Prostate gland (tissue), 2 donors: ENCODE measurements at regions not wholly inside any gene's neighbourhood (a gene's known extent, or its start where the extent isn't known, plus 50 kb on each side); places are given as distances from the start of the nearest gene placed in this dataset.

Source experiments
- DNase-seq: peaks from one replicate; pipeline ENCODE4 v3.0.0-alpha.2; 2019; ENCODE audit warnings: low spot score
- H3K27ac ChIP-seq, 2 donors: fragments of 200-600 bp; sonication (generic); 2 replicates each; pipeline ENCODE4 v1.5.1; 2017 to 2019
- H3K27me3 ChIP-seq: fragments of 200-600 bp; sonication (generic); replicated peaks from 2 replicates; pipeline ENCODE4 v1.5.1; 2019; ENCODE audit not compliant: insufficient read depth
- H3K36me3 ChIP-seq, 2 donors: fragments of 200-600 bp; sonication (generic); 1 replicate in 1 of 2; 2 replicates in 1 of 2; pipeline versions ENCODE4 v1.5.1 to v1.8.1; 2017 to 2019
- H3K4me1 ChIP-seq: fragments of 200-600 bp; sonication (generic); replicated peaks from 2 replicates; pipeline ENCODE4 v1.5.1; 2019
- H3K4me3 ChIP-seq, 2 donors: fragments of 200-600 bp; sonication (generic); 2 replicates each; pipeline ENCODE4 v1.5.1; 2017 to 2019
- H3K9me3 ChIP-seq: fragments of 200-600 bp; sonication (generic); 2 replicates; pipeline ENCODE4 v1.5.1; 2017
- POLR2A ChIP-seq: fragments of 450-650 bp; IDR thresholded peaks from one replicate; pipeline ENCODE4 v1.6.1; 2016; ENCODE audit warnings: antibody characterized with exemption, mild to moderate bottlenecking
- POLR2AphosphoS5 ChIP-seq: sonication (generic); formaldehyde crosslinking; IDR thresholded peaks from one replicate; pipeline ENCODE4 v1.6.1; 2017; ENCODE audit warnings: antibody characterized with exemption
- WGBS: methylation state at CpG from one replicate; pipeline ENCODE4 v1.1.5; 2018; 5-methylcytosine and 5-hydroxymethylcytosine counted together
- intact Hi-C: fragments of 100-400 bp; cut with DNase I; formaldehyde crosslinking; loops from one replicate; pipeline ENCODE4 v1.14.2; 2022
- TF ChIP-seq, protein P1 (sequence below), 4 experiments: fragments of 200-600 bp in 2 of 4; fragments of 450-650 bp in 2 of 4; sonication (generic) in 2 of 4; IDR thresholded peaks; 1 replicate in 3 of 4; 2 replicates in 1 of 4; pipeline ENCODE4 v1.5.1; 2016 to 2019; ENCODE audit warnings: antibody characterized with exemption in 4 of 4, mild to moderate bottlenecking in 2 of 4, moderate library complexity in 2 of 4

DNA sequence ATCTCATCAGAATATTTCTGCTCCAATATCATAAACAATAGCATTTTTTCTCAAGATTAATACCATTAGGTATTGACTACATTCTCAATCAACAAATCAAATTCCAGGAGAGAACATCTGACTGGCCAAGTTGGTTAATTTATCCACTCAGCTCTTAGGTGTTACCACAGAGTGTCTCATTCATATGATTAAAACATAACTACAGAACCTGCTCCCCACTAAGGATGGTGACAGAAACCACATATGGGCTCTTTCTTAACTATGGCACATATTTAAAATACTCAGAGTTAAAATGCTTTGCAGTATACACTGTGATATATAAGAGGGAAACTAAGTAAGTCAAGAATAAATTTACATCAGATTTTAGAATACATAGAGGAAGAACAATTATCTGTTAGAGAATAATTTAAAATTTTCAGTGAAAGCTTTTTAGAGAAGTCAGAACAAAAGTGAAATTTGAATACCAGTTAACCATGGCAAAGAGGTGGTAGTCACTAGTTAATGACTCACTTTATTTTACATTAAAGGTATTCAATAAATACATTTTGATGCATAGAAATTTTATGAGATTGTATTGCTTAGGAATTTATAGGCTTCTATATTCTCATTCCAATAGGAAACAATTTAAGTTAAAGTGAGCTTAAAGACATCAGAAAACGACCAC, 1120.8 kb upstream of the TMEFF2 start:
- H3K4me3 ChIP-seq, result no peak overlapping the region
- TF ChIP-seq POLR2A, result no peak
- TF ChIP-seq, protein P1, sequence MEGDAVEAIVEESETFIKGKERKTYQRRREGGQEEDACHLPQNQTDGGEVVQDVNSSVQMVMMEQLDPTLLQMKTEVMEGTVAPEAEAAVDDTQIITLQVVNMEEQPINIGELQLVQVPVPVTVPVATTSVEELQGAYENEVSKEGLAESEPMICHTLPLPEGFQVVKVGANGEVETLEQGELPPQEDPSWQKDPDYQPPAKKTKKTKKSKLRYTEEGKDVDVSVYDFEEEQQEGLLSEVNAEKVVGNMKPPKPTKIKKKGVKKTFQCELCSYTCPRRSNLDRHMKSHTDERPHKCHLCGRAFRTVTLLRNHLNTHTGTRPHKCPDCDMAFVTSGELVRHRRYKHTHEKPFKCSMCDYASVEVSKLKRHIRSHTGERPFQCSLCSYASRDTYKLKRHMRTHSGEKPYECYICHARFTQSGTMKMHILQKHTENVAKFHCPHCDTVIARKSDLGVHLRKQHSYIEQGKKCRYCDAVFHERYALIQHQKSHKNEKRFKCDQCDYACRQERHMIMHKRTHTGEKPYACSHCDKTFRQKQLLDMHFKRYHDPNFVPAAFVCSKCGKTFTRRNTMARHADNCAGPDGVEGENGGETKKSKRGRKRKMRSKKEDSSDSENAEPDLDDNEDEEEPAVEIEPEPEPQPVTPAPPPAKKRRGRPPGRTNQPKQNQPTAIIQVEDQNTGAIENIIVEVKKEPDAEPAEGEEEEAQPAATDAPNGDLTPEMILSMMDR (IDR thresholded peaks at IDR 0.05), result no peak
- no peak for TF ChIP-seq POLR2AphosphoS5
- 56% methylated on average over 1 of the region's 1 CpG for WGBS
- H3K36me3 ChIP-seq, result no peaks in the 10 kb centered on the region
- intact Hi-C loops, result no loop called here
- H3K4me1 ChIP-seq, result no peaks in the 10 kb centered on the region
- no peak overlapping the region for H3K27ac ChIP-seq
- no peaks in the 10 kb centered on the region for H3K9me3 ChIP-seq
- no peak for DNase-seq
- no peaks in the 10 kb centered on the region for H3K27me3 ChIP-seq

GRCh38 chr2:193303464-193303863, 1108.7 kb upstream of the TMEFF2 start:
- intact Hi-C loops, result no loop called here
- no peak for DNase-seq
- H3K9me3 ChIP-seq, result no peaks in the 10 kb centered on the region
- H3K27ac ChIP-seq, result no peak overlapping the region
- H3K36me3 ChIP-seq, result no peaks in the 10 kb centered on the region
- no peaks in the 10 kb centered on the region for H3K27me3 ChIP-seq
- TF ChIP-seq POLR2A (no peak), POLR2AphosphoS5 (no peak)
- TF ChIP-seq, protein P1 (IDR thresholded peaks at IDR 0.05), result no peak
- H3K4me3 ChIP-seq, result no peak overlapping the region
- H3K4me1 ChIP-seq, result no peaks in the 10 kb centered on the region
- WGBS, result 79% methylated on average over 2 of the region's 2 CpGs

DNA sequence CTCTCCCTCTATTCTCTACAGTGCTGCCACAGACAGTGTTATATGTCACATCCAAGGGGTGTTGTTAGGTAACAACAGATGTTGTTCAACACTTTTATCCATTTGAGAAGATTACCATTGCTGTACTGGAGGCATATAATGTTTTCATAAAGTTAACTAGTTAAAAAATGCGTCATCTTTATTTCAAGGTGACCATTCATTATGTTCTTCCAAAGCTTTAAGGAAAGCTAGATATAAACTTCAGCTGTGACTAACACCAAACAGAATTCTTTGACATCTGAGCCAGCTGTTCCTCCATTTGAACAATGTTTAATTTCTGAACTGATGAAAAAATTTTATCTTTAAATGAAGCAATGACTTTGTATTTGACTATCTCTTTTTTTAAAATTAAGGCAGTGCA, 1099.6 kb upstream of the TMEFF2 start:
- no peak overlapping the region for H3K27ac ChIP-seq
- H3K36me3 ChIP-seq, result no peaks in the 10 kb centered on the region
- H3K9me3 ChIP-seq, result no peaks in the 10 kb centered on the region
- no peak for DNase-seq
- intact Hi-C loops, result no loop called here
- no peak overlapping the region for H3K4me3 ChIP-seq
- no peaks in the 10 kb centered on the region for H3K4me1 ChIP-seq
- WGBS, result 80% methylated on average over 1 of the region's 1 CpG
- no peaks in the 10 kb centered on the region for H3K27me3 ChIP-seq
- no peak for TF ChIP-seq POLR2A
- TF ChIP-seq, protein P1 (IDR thresholded peaks at IDR 0.05), result no peak
- no peak for TF ChIP-seq POLR2AphosphoS5

GRCh38 chr2:193279361-193279760, 1084.6 kb upstream of the TMEFF2 start:
- Histone ChIP-seq H3K4me1 (no peaks in the 10 kb centered on the region), H3K27me3 (no peaks in the 10 kb centered on the region), H3K36me3 (no peaks in the 10 kb centered on the region), H3K4me3 (no peak overlapping the region), H3K27ac (no peak overlapping the region), H3K9me3 (no peaks in the 10 kb centered on the region)
- TF ChIP-seq POLR2AphosphoS5, result no peak
- TF ChIP-seq POLR2A, result no peak
- TF ChIP-seq, protein P1 (IDR thresholded peaks at IDR 0.05), result no peak
- no peak for DNase-seq
- intact Hi-C loops, result no loop called here
- 63% methylated on average over 2 of the region's 2 CpGs for WGBS

GRCh38 chr2:193276988-193277387, 1082.3 kb upstream of the TMEFF2 start:
- Histone ChIP-seq H3K27me3 (no peaks in the 10 kb centered on the region), H3K9me3 (no peaks in the 10 kb centered on the region), H3K4me3 (no peak overlapping the region), H3K4me1 (no peaks in the 10 kb centered on the region), H3K27ac (no peak overlapping the region), H3K36me3 (no peaks in the 10 kb centered on the region)
- no peak for DNase-seq
- no peak for TF ChIP-seq POLR2A
- no peak for TF ChIP-seq POLR2AphosphoS5
- TF ChIP-seq, protein P1 (IDR thresholded peaks at IDR 0.05), result no peak
- intact Hi-C loops, result no loop called here
- 87% methylated on average over 11 of the region's 11 CpGs for WGBS
